Esophagus squamous epithelium (tissue), 5 donors: ENCODE measurements at regions not wholly inside any gene's neighbourhood (a gene's known extent, or its start where the extent isn't known, plus 50 kb on each side); places are given as distances from the start of the nearest gene placed in this dataset.
"Not testable (repeated sequence)": the region's sequence is repeated elsewhere in the genome, so short reads cannot be mapped to it uniquely, and the experiment has no call there.

Source experiments
- DNase-seq: peaks from one replicate; lab custom pipeline; 2025; lab: John Stamatoyannopoulos, UW
- H3K27ac ChIP-seq, 4 donors: fragments of 200-600 bp; sonication (generic); one replicate each; pipeline ENCODE4 v1.5.1; 2016 to 2019; ENCODE audit warnings: mild to moderate bottlenecking in 1 of 4
- H3K27me3 ChIP-seq, 4 donors: fragments of 200-600 bp; sonication (generic); 1 replicate in 3 of 4; 2 replicates in 1 of 4; pipeline versions ENCODE4 v1.5.1 to v1.6.0; 2017 to 2021; ENCODE audit warnings: antibody characterized with exemption in 1 of 4
- H3K36me3 ChIP-seq, 3 donors: fragments of 200-600 bp; sonication (generic); one replicate each; pipeline ENCODE4 v1.5.1; 2016 to 2019
- H3K4me1 ChIP-seq, 3 donors: fragments of 200-600 bp; sonication (generic); one replicate each; pipeline ENCODE4 v1.5.1; 2017 to 2019
- H3K4me3 ChIP-seq, 4 donors: fragments of 200-600 bp; sonication (generic); 1 replicate in 3 of 4; 2 replicates in 1 of 4; pipeline ENCODE4 v1.5.1; 2016 to 2019; ENCODE audit warnings: mild to moderate bottlenecking in 2 of 4, moderate library complexity in 1 of 4
- H3K9me3 ChIP-seq, 3 donors: fragments of 200-600 bp; sonication (generic); one replicate each; pipeline ENCODE4 v1.5.1; 2016 to 2019
- POLR2A ChIP-seq, 4 donors: fragments of 450-650 bp; IDR thresholded peaks; one replicate each; pipeline ENCODE4 v1.6.1; 2017; ENCODE audit warnings: antibody characterized with exemption in 4 of 4, mild to moderate bottlenecking in 4 of 4, moderate library complexity in 3 of 4
- WGBS, 2 donors: methylation state at CpG; one replicate each; pipeline ENCODE4 v1.1.5; 2018; 5-methylcytosine and 5-hydroxymethylcytosine counted together
- intact Hi-C: fragments of 100-400 bp; cut with DNase I; formaldehyde crosslinking; loops from one replicate; pipeline ENCODE4 v1.15.0; 2022
- TF ChIP-seq, protein P1 (sequence below), 6 experiments: fragments of 450-650 bp in 4 of 6; fragments of 200-600 bp in 2 of 6; sonication (generic) in 2 of 6; IDR thresholded peaks; one replicate each; pipeline ENCODE4 v1.5.1; 2016 to 2019; ENCODE audit warnings: antibody characterized with exemption in 6 of 6, mild to moderate bottlenecking in 4 of 6, moderate library complexity in 4 of 6
- donor health status: DM: yes; HTN: yes; CAD: no.

DNA sequence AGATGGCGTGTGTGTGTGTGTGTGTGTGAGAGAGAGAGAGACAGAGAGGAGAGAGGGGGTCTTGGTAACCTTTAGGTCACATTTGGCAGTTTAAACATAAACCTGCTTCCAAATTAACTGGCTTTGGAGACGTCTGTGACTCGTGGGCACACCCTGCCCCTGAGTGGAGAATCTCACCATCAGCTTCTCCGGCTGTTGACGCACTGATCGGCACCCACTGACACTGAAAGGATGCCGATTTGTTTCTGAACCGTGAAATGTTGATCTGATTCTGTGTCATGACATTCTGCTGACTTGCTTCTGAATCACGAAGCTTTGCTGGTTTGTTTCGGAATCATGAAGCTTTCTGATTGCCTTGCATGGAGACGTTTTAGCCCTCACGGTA lies 114.7 kb downstream of the RTP5 start:
- Histone ChIP-seq H3K27ac (no peak overlapping the region), H3K36me3 (no peaks in the 10 kb centered on the region), H3K4me3 (no peak overlapping the region), H3K27me3 (no peaks in the 10 kb centered on the region), H3K4me1 (no peaks in the 10 kb centered on the region), H3K9me3 (no peaks in the 10 kb centered on the region)
- no peak for TF ChIP-seq POLR2A (IDR thresholded peaks at IDR 0.05)
- TF ChIP-seq, protein P1, sequence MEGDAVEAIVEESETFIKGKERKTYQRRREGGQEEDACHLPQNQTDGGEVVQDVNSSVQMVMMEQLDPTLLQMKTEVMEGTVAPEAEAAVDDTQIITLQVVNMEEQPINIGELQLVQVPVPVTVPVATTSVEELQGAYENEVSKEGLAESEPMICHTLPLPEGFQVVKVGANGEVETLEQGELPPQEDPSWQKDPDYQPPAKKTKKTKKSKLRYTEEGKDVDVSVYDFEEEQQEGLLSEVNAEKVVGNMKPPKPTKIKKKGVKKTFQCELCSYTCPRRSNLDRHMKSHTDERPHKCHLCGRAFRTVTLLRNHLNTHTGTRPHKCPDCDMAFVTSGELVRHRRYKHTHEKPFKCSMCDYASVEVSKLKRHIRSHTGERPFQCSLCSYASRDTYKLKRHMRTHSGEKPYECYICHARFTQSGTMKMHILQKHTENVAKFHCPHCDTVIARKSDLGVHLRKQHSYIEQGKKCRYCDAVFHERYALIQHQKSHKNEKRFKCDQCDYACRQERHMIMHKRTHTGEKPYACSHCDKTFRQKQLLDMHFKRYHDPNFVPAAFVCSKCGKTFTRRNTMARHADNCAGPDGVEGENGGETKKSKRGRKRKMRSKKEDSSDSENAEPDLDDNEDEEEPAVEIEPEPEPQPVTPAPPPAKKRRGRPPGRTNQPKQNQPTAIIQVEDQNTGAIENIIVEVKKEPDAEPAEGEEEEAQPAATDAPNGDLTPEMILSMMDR (IDR thresholded peaks at IDR 0.05), result no peak
- no peak for DNase-seq
- 74 to 79% methylated on average over 12 of the region's 12 CpGs for WGBS, 2 donors
- intact Hi-C loops, result no loop called here

DNA sequence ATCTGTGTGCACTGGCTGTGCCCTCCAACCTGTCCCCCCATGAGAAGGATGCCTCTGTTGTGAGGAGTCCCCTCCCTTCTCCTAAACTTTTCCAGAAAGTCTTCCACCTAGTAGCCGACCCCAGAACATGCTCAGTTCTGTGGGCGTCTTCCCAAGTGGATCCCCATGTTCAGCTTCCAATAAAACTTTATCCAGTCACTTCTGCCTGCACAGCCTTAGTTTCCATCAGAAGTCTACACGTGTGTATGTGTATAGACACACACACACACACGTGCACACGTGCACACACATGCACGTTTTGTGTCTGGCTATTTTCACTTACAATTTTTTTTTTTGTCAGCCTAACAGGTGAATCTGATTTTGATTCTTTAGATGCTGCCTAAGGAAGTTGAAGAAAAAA lies 115.1 kb downstream of the RTP5 start:
- 64 to 65% methylated on average over 6 of the region's 6 CpGs for WGBS, 2 donors
- no peak for TF ChIP-seq POLR2A (IDR thresholded peaks at IDR 0.05)
- TF ChIP-seq, protein P1 (IDR thresholded peaks at IDR 0.05), result no peak
- Histone ChIP-seq H3K27ac (no peak overlapping the region), H3K36me3 (no peaks in the 10 kb centered on the region), H3K27me3 (no peaks in the 10 kb centered on the region), H3K4me1 (no peaks in the 10 kb centered on the region), H3K9me3 (no peaks in the 10 kb centered on the region), H3K4me3 (no peak overlapping the region)
- no peak for DNase-seq
- intact Hi-C loops, result no loop called here

DNA sequence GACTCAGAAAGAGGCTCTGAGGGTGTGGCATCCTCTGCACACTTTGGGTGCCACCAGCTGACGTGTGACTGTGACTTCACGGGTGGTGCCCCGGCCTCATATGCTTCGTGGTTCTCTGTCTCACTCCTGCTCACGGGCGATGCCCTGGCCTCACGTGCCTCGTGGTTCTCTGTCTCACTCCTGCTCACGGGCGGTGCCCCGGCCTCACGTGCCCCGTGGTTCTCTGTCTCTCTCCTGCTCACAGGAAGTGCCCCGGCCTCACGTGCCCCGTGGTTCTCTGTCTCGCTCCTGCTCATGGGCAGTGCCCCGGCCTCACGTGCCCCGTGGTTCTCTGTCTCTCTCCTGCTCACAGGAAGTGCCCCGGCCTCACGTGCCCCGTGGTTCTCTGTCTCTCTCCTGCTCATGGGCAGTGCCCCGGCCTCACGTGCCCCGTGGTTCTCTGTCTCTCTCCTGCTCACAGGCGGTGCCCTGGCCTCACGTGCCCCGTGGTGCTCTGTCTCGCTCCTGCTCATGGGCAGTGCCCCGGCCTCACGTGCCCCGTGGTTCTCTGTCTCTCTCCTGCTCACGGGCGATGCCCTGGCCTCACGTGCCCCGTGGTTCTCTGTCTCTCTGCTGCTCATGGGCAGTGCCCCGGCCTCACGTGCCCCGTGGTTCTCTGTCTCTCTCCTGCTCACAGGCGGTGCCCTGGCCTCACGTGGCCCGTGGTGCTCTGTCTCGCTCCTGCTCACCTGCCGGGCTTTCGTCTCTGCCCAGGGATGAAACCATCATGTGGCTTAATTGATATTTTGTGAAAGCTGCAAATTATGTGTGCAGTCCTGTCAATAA lies 115.8 kb downstream of the RTP5 start:
- DNase-seq, intact Hi-C loops, H3K27me3 ChIP-seq, H3K9me3 ChIP-seq, H3K4me1 ChIP-seq, H3K36me3 ChIP-seq, H3K4me3 ChIP-seq, H3K27ac ChIP-seq: not testable (repeated sequence)
- 76 to 82% methylated on average over 28 to 43 of the region's 46 CpGs for WGBS, 2 donors

DNA sequence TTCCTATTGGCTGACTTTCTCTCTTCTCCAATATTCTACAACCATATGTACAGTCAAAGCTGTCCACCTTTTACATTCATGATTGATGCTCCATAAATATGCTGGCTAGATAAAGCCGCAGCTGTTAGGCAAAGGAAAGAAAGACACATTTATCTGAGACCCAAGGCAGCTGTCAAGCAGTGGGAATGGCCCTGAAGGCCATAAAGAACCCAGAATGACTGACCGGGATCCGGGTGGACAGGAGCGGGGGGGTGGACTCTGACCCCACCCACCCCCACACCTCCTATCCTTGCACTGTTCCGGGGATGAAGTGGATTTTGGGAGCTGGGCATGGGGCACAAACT lies 116.4 kb downstream of the RTP5 start:
- WGBS, 2 donors, result 67 to 83% methylated on average over 5 of the region's 5 CpGs
- Histone ChIP-seq H3K27ac (no peak overlapping the region), H3K4me3 (no peak overlapping the region), H3K36me3 (no peaks in the 10 kb centered on the region), H3K4me1 (no peaks in the 10 kb centered on the region), H3K9me3 (no peaks in the 10 kb centered on the region), H3K27me3 (no peaks in the 10 kb centered on the region)
- DNase-seq, result no peak
- TF ChIP-seq, protein P1 (IDR thresholded peaks at IDR 0.05), result no peak
- no peak for TF ChIP-seq POLR2A (IDR thresholded peaks at IDR 0.05)
- intact Hi-C loops, result no loop called here

DNA sequence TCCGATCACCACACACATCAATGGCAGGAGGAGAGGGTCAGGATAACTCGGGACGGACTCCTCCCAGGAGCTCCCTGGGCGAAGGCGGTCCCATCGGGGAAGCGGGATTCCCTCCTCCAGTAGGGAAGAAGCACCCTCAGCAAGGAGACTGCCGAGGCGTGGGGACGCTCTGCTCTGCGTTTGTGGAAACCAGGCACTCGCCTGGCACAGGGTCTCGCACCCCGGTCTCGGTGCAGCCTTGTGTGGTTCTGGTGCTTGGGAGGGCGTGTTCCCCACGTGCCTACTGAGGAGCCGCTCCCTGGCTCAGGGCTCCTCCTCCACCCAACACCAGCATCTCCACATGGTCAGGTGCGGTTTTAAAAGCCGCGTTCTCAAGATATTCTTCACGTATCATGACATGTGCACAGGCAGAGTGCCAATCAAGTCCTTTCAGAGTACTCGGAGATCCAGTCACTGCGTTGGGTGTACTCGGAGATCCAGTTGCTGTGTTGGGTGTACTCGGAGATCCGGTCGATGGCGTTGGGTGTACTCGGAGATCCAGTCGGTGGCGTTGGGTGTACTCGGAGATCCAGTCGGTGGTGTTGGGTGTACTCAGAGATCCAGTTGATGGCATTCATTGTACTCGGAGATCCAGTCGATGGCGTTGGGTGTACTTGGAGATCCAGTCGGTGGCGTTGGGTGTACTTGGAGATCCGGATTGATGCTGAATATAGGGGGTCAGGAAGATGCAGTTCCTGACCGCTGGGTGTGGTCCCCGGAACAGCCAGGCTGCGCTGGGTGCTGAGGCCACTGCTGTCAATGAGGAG lies 117.5 kb downstream of the RTP5 start:
- no peak for TF ChIP-seq POLR2A (IDR thresholded peaks at IDR 0.05)
- TF ChIP-seq, protein P1 (IDR thresholded peaks at IDR 0.05), result no peak
- no peak overlapping the region for H3K27ac ChIP-seq
- WGBS, 2 donors, result 71 to 81% methylated on average over 22 to 34 of the region's 43 CpGs
- intact Hi-C loops, result no loop called here
- H3K36me3 ChIP-seq, result no peaks in the 10 kb centered on the region
- no peaks in the 10 kb centered on the region for H3K9me3 ChIP-seq
- H3K4me3 ChIP-seq, result no peak overlapping the region
- no peaks in the 10 kb centered on the region for H3K4me1 ChIP-seq
- no peak for DNase-seq
- H3K27me3 ChIP-seq, result no peaks in the 10 kb centered on the region
